GM23248 (cell line): ENCODE measurements at regions not wholly inside any gene's neighbourhood (a gene's known extent, or its start where the extent isn't known, plus 50 kb on each side); places are given as distances from the start of the nearest gene placed in this dataset.

Experiments used
- DNase-seq: peaks from one replicate; pipeline ENCODE4 v3.0.0-alpha.2; 2015
- H2AFZ ChIP-seq: fragments of 200-600 bp; sonication (generic); 2 replicates; pipeline ENCODE4 v1.6.1; 2016; ENCODE audit warnings: antibody characterized with exemption
- H3F3A ChIP-seq: fragments of 200-600 bp; sonication (generic); 2 replicates; pipeline ENCODE4 v1.6.1; 2016; ENCODE audit warnings: mild to moderate bottlenecking, antibody characterized with exemption, mixed run types; ENCODE audit not compliant: insufficient read depth
- H3K27ac ChIP-seq: fragments of 200-600 bp; sonication (generic); 2 replicates; pipeline ENCODE4 v1.5.1; 2016; ENCODE audit warnings: mild to moderate bottlenecking
- H3K27me3 ChIP-seq: fragments of 200-600 bp; sonication (generic); replicated peaks from 2 replicates; pipeline ENCODE4 v1.6.1; 2016; ENCODE audit warnings: mild to moderate bottlenecking; ENCODE audit not compliant: insufficient read depth
- H3K36me3 ChIP-seq: fragments of 200-600 bp; sonication (generic); 2 replicates; pipeline ENCODE4 v1.6.1; 2016; ENCODE audit warnings: low read depth, mild to moderate bottlenecking
- H3K4me1 ChIP-seq: fragments of 200-600 bp; sonication (generic); 2 replicates; pipeline ENCODE4 v1.6.1; 2016; ENCODE audit warnings: mild to moderate bottlenecking; ENCODE audit not compliant: insufficient read depth
- H3K4me2 ChIP-seq: fragments of 200-600 bp; sonication (generic); one replicate; pipeline ENCODE4 v1.6.1; 2016; ENCODE audit warnings: mild to moderate bottlenecking; ENCODE audit not compliant: unreplicated experiment
- H3K4me3 ChIP-seq: fragments of 200-600 bp; sonication (generic); 2 replicates; pipeline ENCODE4 v1.5.1; 2016; ENCODE audit warnings: mild to moderate bottlenecking
- H3K79me2 ChIP-seq: fragments of 200-600 bp; sonication (generic); 2 replicates; pipeline ENCODE4 v1.6.1; 2016; ENCODE audit warnings: mild to moderate bottlenecking; ENCODE audit not compliant: insufficient read depth
- H3K9ac ChIP-seq: fragments of 200-600 bp; sonication (generic); 2 replicates; pipeline ENCODE4 v1.6.1; 2016; ENCODE audit warnings: mild to moderate bottlenecking
- H3K9me2 ChIP-seq: fragments of 200-600 bp; sonication (generic); 2 replicates; pipeline ENCODE4 v1.6.1; 2016; ENCODE audit warnings: mixed run types, mild to moderate bottlenecking, moderate library complexity; ENCODE audit not compliant: insufficient read depth
- H3K9me3 ChIP-seq: fragments of 200-600 bp; sonication (generic); one replicate; pipeline ENCODE4 v1.6.1; 2017; ENCODE audit warnings: low read depth
- H4K20me1 ChIP-seq: fragments of 200-600 bp; sonication (generic); 2 replicates; pipeline ENCODE4 v1.6.0; 2016; ENCODE audit not compliant: insufficient read depth
- EZH2 ChIP-seq: fragments of 200-600 bp; sonication (generic); IDR thresholded peaks from 2 replicates; pipeline ENCODE4 v1.6.1; 2018; ENCODE audit warnings: antibody characterized with exemption, mild to moderate bottlenecking; ENCODE audit not compliant: insufficient read depth, poor library complexity, severe bottlenecking
- EZH2phosphoT487 ChIP-seq: fragments of 200-600 bp; sonication (generic); IDR thresholded peaks from 2 replicates; pipeline ENCODE4 v1.6.1; 2018; ENCODE audit warnings: antibody characterized with exemption, moderate library complexity, mild to moderate bottlenecking, low read depth; ENCODE audit not compliant: insufficient read depth
- WGBS, 2 experiments: methylation state at CpG; one replicate each; pipeline ENCODE4 v1.1.6; 2015 to 2017; ENCODE audit warnings: low lambda C conversion rate in 2 of 2, low coverage in 1 of 2; ENCODE audit errors: missing lambda C conversion rate in 2 of 2; 5-methylcytosine and 5-hydroxymethylcytosine counted together
- in situ Hi-C: fragments of 300-500 bp; cut with MboI; formaldehyde crosslinking; loops from 2 replicates; pipeline ENCODE4 v1.15.0; 2020

DNA sequence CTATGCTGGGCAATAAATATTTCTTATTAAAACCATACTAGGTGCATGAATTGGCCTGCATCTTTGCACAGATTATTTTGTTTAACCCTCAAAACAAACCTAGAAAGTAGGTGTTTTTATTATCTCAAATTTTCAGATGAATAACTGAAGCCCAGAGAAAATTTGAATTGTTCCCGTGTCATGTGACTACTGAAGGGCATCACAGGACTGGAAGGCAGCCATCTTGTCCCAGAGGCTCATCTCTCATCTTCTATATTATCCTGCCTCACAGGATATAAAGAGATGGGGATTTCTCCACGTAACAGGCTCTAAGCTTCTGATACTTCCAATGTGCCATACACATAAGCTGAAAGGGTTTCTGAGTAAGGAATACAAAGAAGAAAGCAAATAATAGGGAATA lies 84.0 kb upstream of the ODAD2 start:
- H2AFZ ChIP-seq: no peak overlapping the region
- no peak overlapping the region for H3K9ac ChIP-seq
- no peaks in the 10 kb centered on the region for H4K20me1 ChIP-seq
- no peaks in the 10 kb centered on the region for H3K9me2 ChIP-seq
- H3F3A ChIP-seq: peaks cover 6% of the 10 kb centered on the region
- TF ChIP-seq EZH2: no peak
- TF ChIP-seq EZH2phosphoT487: no peak
- H3K4me3 ChIP-seq: no peak overlapping the region
- no peaks in the 10 kb centered on the region for H3K79me2 ChIP-seq
- 0 out of 2 replicates have a peak, but pooled peaks cover 6% of the 10 kb centered on the region for H3K4me1 ChIP-seq
- in situ Hi-C loops: no loop called here
- H3K9me3 ChIP-seq: no peaks in the 10 kb centered on the region
- no peaks in the 10 kb centered on the region for H3K36me3 ChIP-seq
- no peaks in the 10 kb centered on the region for H3K27me3 ChIP-seq
- no peak overlapping the region for H3K4me2 ChIP-seq
- WGBS, 2 experiments: 83 to 94% methylated on average over 2 of the region's 2 CpGs
- no peak for DNase-seq
- no peak overlapping the region for H3K27ac ChIP-seq

GRCh38 chr10:28082316-28082715 lies 83.4 kb upstream of the ODAD2 start:
- Histone ChIP-seq H3K27ac (no peak overlapping the region), H3K9me3 (no peaks in the 10 kb centered on the region), H3K4me3 (no peak overlapping the region), H3K9me2 (no peaks in the 10 kb centered on the region), H2AFZ (no peak overlapping the region), H3K9ac (no peak overlapping the region), H3K4me2 (no peak overlapping the region), H3K79me2 (no peaks in the 10 kb centered on the region), H3F3A (peaks cover 12% of the 10 kb centered on the region), H3K27me3 (no peaks in the 10 kb centered on the region), H4K20me1 (no peaks in the 10 kb centered on the region), H3K4me1 (0 out of 2 replicates have a peak, but pooled peaks cover 12% of the 10 kb centered on the region), H3K36me3 (no peaks in the 10 kb centered on the region)
- in situ Hi-C loops: no loop called here
- TF ChIP-seq EZH2phosphoT487: no peak
- no peak for TF ChIP-seq EZH2
- no peak for DNase-seq

DNA sequence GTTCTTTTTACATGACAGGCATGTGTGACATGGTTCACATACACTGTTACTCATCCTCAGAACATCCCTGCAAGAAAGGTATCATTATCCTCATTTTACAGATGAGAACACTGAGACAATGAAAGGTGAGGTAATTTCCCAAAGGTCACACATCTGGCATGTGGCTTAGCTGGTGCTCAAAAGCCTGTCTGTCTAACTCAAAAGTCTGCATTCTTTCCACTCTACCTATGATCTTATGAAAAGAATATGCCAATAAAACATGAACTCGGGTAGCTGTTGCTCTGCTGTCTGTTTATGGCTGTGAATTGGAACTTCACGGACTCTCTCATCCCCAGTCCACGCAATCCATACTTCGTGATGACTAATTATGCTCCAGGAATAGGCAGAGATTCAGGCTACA lies 79.0 kb upstream of the ODAD2 start:
- Histone ChIP-seq H3K9ac (no peak overlapping the region), H3K4me1 (peaks cover 16% of the 10 kb centered on the region), H3K27ac (peak overlapping the region; percentile 35), H3K4me3 (no peak overlapping the region), H3K27me3 (no peaks in the 10 kb centered on the region), H3K79me2 (no peaks in the 10 kb centered on the region), H3K4me2 (no peak overlapping the region), H3K9me2 (no peaks in the 10 kb centered on the region), H4K20me1 (no peaks in the 10 kb centered on the region), H3K36me3 (no peaks in the 10 kb centered on the region), H2AFZ (peak overlapping the region; percentile 53; the same call in 1 of the 2 replicates), H3K9me3 (no peaks in the 10 kb centered on the region), H3F3A (peaks cover 15% of the 10 kb centered on the region)
- 41 to 44% methylated on average over 4 of the region's 4 CpGs for WGBS, 2 experiments
- DNase-seq: peak; percentile 56
- in situ Hi-C loops: no loop called here
- no peak for TF ChIP-seq EZH2
- TF ChIP-seq EZH2phosphoT487: no peak

GRCh38 chr10:28075424-28075823 lies 76.5 kb upstream of the ODAD2 start:
- no peak for DNase-seq
- no peak overlapping the region for H3K9ac ChIP-seq
- peaks cover 22% of the 10 kb centered on the region for H3K4me1 ChIP-seq
- H3K9me2 ChIP-seq: no peaks in the 10 kb centered on the region
- WGBS, 2 experiments: 85 to 86% methylated on average over 8 of the region's 8 CpGs
- H3K27me3 ChIP-seq: no peaks in the 10 kb centered on the region
- peaks cover 15% of the 10 kb centered on the region for H3F3A ChIP-seq
- no peak overlapping the region for H3K27ac ChIP-seq
- no peaks in the 10 kb centered on the region for H4K20me1 ChIP-seq
- no peaks in the 10 kb centered on the region for H3K79me2 ChIP-seq
- no peaks in the 10 kb centered on the region for H3K36me3 ChIP-seq
- H3K9me3 ChIP-seq: no peaks in the 10 kb centered on the region
- H2AFZ ChIP-seq: no peak overlapping the region
- TF ChIP-seq EZH2phosphoT487: no peak
- TF ChIP-seq EZH2: no peak
- no peak overlapping the region for H3K4me3 ChIP-seq
- no peak overlapping the region for H3K4me2 ChIP-seq
- in situ Hi-C loops: no loop called here

GRCh38 chr10:28072573-28072972 lies 73.7 kb upstream of the ODAD2 start:
- no peak overlapping the region for H3K27ac ChIP-seq
- H3K4me2 ChIP-seq: no peak overlapping the region
- no peaks in the 10 kb centered on the region for H3K9me2 ChIP-seq
- H3K9me3 ChIP-seq: no peaks in the 10 kb centered on the region
- peaks cover 6% of the 10 kb centered on the region for H3F3A ChIP-seq
- peak; percentile 38 for DNase-seq
- H3K27me3 ChIP-seq: no peaks in the 10 kb centered on the region
- TF ChIP-seq EZH2: no peak
- TF ChIP-seq EZH2phosphoT487: no peak
- no peaks in the 10 kb centered on the region for H3K36me3 ChIP-seq
- in situ Hi-C loops: no loop called here
- no peaks in the 10 kb centered on the region for H3K79me2 ChIP-seq
- H2AFZ ChIP-seq: no peak overlapping the region
- 59 to 62% methylated on average over 1 of the region's 1 CpG for WGBS, 2 experiments
- no peak overlapping the region for H3K9ac ChIP-seq
- no peaks in the 10 kb centered on the region for H4K20me1 ChIP-seq
- H3K4me1 ChIP-seq: peaks cover 12% of the 10 kb centered on the region
- H3K4me3 ChIP-seq: no peak overlapping the region
